ENCODE measurements at regions not wholly inside any gene's neighbourhood (a gene's known extent, or its start where the extent isn't known, plus 50 kb on each side); places are given as distances from the start of the nearest gene placed in this dataset.

- FAIRE-seq, result no peak
Observed at GRCh38 chr18:5091741-5092140, 105.3 kb downstream of the AKAIN1 start.

- FAIRE-seq, result no peak
Observed at GRCh38 chr18:5075297-5075696, 121.8 kb downstream of the AKAIN1 start.

GRCh38 chr18:5073026-5073944 lies 123.8 kb downstream of the AKAIN1 start:
- peak; percentile 94 for FAIRE-seq

- FAIRE-seq, result no peak
Observed at GRCh38 chr18:5068851-5069250, 128.2 kb downstream of the AKAIN1 start.

- FAIRE-seq, result no peak
Observed at GRCh38 chr18:5066380-5066977, 130.6 kb downstream of the AKAIN1 start.

- FAIRE-seq, result no peak
Observed at GRCh38 chr18:5065615-5066014, 131.4 kb downstream of the AKAIN1 start.

- FAIRE-seq, result no peak
Observed at GRCh38 chr18:5064841-5065370, 132.2 kb downstream of the AKAIN1 start.

GRCh38 chr18:5061785-5062184 lies 135.3 kb downstream of the AKAIN1 start:
- FAIRE-seq, result no peak

GRCh38 chr18:5060543-5060942 lies 136.5 kb downstream of the AKAIN1 start:
- FAIRE-seq, result no peak

GRCh38 chr18:5059696-5060032 lies 137.4 kb downstream of the AKAIN1 start:
- no peak for FAIRE-seq

GRCh38 chr18:5058768-5059695 lies 138.0 kb downstream of the AKAIN1 start:
- no peak for FAIRE-seq

GRCh38 chr18:5057386-5058348 lies 139.4 kb downstream of the AKAIN1 start:
- peak; percentile 89 for FAIRE-seq

- FAIRE-seq, result no peak
Observed at GRCh38 chr18:5052491-5052890, 144.6 kb downstream of the AKAIN1 start.

- FAIRE-seq, result no peak
Observed at GRCh38 chr18:5051207-5051606, 145.8 kb downstream of the AKAIN1 start.

- FAIRE-seq, result no peak
Observed at GRCh38 chr18:5049124-5049523, 147.9 kb downstream of the AKAIN1 start.

- no peak for FAIRE-seq
Observed at GRCh38 chr18:5040476-5040875, 156.6 kb downstream of the AKAIN1 start.

GRCh38 chr18:5036523-5036922 lies 160.5 kb downstream of the AKAIN1 start:
- FAIRE-seq, result no peak

- no peak for FAIRE-seq
Observed at GRCh38 chr18:5031216-5031615, 165.8 kb downstream of the AKAIN1 start.

- FAIRE-seq, result no peak
Observed at GRCh38 chr18:5030636-5031035, 166.4 kb downstream of the AKAIN1 start.

- FAIRE-seq, result no peak
Observed at GRCh38 chr18:5029592-5029991, 167.5 kb downstream of the AKAIN1 start.

- FAIRE-seq, result no peak
Observed at GRCh38 chr18:5024741-5025140, 172.3 kb downstream of the AKAIN1 start.

GRCh38 chr18:5021558-5021957 lies 175.5 kb downstream of the AKAIN1 start:
- no peak for FAIRE-seq

Data from islet of Langerhans (tissue), 1 donor.